ENCODE measurements at regions not wholly inside any gene's neighbourhood (a gene's known extent, or its start where the extent isn't known, plus 50 kb on each side); places are given as distances from the start of the nearest gene placed in this dataset.

DNA sequence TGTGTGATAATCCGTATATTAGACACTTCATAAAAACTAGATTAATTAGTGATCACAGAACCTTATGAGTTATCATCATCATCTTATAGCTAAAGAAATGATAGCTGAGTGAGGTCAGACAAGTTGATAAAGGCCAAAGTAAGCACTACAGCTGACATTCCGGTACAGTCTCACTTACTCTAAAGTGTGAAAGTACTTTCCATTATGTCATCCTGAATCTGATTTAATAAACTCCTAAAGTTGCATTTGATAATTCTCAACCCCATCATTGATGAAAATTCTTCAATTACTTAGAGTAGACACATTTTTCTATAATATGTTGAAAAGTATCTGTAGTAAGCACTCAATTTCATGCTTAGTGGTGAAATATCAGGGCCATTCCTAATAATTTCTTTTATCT lies 385.2 kb upstream of the CHD6 start:
- TF ChIP-seq, protein P1, sequence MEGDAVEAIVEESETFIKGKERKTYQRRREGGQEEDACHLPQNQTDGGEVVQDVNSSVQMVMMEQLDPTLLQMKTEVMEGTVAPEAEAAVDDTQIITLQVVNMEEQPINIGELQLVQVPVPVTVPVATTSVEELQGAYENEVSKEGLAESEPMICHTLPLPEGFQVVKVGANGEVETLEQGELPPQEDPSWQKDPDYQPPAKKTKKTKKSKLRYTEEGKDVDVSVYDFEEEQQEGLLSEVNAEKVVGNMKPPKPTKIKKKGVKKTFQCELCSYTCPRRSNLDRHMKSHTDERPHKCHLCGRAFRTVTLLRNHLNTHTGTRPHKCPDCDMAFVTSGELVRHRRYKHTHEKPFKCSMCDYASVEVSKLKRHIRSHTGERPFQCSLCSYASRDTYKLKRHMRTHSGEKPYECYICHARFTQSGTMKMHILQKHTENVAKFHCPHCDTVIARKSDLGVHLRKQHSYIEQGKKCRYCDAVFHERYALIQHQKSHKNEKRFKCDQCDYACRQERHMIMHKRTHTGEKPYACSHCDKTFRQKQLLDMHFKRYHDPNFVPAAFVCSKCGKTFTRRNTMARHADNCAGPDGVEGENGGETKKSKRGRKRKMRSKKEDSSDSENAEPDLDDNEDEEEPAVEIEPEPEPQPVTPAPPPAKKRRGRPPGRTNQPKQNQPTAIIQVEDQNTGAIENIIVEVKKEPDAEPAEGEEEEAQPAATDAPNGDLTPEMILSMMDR (conservative IDR thresholded peaks at IDR 0.05; ENCODE audit: low read depth, low read length): no peak
- TF ChIP-seq EZH2 (IDR thresholded peaks at IDR 0.05; ENCODE audit: borderline replicate concordance, low read depth, low read length, poor library complexity, severe bottlenecking): no peak
